HG03558 (cell line): ENCODE measurements at regions not wholly inside any gene's neighbourhood (a gene's known extent, or its start where the extent isn't known, plus 50 kb on each side); places are given as distances from the start of the nearest gene placed in this dataset.

Source experiments
- ATAC-seq: cut with Tn5 transposase; IDR thresholded peaks from one replicate; pipeline ENCODE4 v1.9.1; 2021; ENCODE audit warnings: moderate number of reproducible peaks; ENCODE audit not compliant: unreplicated experiment; ENCODE audit errors: extremely low read depth

DNA sequence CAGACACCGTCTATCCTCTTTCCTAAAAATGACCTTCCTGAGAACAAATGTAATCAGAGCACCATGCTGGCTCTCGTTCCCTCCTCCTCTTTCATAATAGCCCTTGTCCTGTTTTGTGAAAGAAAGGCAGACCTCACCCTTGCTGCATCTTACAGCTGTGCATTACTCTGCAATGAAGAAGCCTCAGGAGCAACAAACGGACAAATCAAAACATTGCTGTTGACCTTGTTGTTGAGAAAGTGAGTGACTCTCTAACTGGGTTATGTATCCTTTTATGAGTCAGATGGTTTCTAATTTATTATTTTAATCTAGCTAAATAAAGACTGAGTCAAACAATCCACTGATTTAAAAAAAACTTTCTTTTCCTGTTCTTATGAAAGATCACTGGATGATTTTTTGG, 180.9 kb downstream of the RPS29 start:
- no peak for ATAC-seq

DNA sequence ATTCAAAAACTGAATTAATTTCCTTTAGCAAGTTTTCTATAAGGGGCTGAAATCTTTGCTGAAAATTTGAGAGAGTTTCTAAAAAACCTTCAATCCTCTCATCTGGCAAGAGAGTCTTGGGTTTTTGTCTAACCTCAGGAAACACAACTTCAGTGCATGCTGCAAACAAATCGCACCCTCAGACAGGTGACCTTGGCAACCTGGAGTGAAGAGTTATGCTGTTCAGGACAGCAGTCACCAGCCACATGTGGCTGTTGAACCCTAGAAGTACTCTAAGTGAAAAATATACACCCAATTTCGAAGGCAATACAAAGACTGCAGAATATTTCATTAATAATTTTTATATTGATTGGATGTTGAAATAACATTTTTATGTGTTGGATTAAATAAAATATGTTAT, 184.8 kb downstream of the RPS29 start:
- ATAC-seq = no peak

- ATAC-seq = no peak
These were observed 189.4 kb downstream of the RPS29 start for GRCh38 chr14:49396801-49397200.

- no peak for ATAC-seq
These were observed 204.4 kb downstream of the RPS29 start for GRCh38 chr14:49381778-49382177.

GRCh38 chr14:49367696-49368095, 218.5 kb downstream of the RPS29 start:
- no peak for ATAC-seq

DNA sequence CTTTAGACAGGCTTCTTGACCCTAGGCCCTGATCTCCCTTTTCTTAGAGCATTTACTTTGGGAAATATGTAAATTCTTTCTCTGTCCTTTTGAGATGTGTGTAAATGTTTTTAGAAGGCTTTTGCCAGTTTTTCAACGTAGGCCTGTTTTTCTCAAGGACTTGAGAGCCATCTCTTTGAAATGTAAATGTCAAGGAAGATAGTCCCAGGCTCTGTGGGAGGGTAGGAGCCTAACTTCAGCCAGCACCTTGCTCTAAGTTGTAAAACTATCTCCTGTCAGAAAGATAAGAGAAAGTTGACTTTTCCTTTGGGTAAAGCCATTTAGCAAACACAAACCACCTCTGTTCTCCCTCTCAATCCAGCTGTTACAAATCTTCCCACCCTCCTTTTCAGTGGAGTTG, 219.8 kb downstream of the RPS29 start:
- no peak for ATAC-seq

DNA sequence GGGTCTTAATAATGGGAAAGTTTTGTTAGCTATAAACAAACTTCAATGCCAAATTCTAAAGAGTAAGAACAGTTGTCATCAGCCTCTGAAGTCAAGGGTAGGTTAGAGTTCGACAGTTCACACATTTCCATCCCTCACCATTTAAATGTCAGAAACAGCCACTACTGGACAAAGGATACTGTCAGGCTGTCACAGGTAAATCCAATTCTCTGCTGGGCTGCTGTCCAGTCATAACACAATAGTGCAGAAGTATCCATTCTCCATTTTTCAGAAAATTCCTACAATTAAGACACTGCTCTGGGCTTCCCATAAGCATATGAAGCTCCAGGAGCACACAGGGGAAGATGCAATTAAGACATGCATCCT, 221.4 kb downstream of the RPS29 start:
- no peak for ATAC-seq

DNA sequence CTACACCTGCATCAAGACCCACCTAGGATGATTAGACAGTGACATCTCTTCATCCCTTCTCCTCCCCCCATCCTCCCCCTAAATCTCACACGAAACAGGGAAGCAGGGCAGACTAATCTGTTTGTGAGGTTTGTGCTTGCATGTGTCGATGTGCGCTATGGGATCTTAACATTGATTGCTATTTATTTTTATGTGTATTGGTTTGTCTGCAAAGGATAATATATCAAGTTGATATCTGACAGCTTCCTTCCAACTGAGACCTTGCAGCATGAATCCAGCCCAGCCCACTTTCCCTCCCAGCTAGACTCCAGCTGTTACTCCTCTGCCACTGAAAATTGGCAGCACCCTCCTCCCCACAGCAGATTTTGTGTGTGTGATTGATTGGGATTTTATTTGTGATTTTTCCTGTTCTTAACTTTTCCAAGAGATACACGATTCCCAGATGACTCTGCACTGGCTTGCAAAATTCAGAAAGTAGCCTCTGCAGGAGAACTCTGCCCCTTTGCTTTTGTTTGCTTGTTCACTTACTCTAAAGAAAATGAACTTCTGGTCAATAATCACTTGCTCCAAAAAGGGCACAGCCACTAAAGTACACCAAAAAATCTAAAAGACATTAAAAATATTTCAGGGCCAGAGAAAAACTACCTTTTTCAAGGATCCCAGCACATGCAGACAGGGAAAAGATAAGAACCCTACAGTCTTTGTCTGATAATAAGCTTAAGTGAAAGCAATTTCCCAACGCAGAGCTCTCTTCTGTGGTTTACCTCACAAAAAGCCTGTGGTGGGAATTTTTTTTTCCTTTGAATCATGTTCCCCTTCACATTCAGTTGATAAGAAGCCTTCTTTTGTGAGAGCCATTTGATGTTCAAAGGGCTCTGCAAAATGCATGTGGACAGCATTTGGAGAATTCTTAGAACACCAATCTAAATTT, 222.1 kb downstream of the RPS29 start:
- no peak for ATAC-seq

DNA sequence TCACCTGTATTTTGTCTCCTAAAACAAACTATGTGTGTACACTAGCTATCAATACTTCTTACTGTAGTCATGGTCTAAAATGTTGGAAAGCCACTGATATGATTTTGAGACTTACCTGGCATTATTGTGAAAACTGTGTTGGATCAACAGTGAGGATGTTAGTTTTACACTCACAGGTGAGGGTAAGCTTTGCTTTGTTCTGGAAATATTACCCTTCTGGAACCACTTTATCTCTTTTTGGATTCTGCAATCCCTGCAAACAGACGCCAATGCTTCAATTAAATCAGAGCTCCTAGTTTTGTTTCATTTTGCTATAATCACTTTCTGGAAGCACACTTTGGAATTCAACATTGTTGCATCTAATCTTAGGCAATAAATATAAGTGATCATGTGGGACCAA, 223.3 kb downstream of the RPS29 start:
- ATAC-seq = no peak

DNA sequence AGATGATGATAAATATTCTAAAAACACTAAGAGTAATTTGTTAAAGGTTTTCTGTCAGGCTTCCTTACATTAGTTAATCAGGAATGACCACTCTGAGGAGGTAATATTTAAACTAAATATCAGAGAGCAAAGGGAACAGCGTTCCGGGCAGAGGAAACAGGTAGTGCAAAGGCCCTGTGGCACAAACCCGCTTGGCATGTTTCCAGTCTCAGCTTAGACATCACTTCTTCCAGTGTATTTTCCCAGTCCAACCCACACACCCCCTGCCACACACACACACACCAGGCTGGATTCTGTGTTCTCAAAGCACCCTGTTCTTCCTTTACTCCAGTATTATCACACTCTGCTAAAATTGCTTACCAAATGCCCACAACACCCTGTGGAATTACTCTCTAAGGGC, 247.1 kb downstream of the RPS29 start:
- no peak for ATAC-seq

DNA sequence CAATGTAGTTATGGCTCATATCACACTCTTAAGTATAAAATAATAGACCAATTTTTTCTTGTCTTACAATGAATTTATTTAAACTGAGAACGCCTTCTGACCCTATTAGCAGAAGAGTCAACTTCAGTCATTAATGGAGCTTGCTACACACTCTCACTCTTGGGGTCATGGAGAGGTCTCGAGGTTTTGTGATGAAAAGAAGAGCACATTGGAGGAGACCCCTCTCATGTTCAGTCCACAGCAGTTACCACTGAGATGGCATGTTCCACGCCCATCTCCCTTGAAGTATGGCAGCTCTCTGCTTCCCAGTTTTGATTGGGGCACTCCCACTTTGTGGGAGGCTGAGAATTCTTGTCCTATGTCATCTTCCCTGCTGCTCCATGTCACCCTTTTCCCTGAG, 266.4 kb downstream of the RPS29 start:
- ATAC-seq = no peak

DNA sequence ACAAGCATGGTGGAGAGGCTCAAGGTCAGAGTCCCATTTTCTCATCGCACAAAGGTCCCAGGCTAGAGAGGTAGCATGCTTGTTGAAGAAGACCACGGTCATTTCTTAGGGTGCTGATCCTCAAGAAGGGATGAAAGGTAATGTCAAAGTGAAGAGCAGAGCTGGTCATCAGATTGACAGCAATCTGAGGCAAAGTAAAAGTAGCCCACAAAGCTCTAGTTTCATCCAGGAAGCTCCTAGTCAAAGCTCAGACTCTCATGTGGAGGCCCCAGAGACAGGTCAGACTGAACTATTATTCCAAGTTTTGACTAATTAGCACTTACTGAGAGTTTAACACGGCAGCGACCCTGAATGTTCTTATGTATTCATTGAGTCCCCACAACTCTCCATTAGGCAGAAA, 270.6 kb downstream of the RPS29 start:
- no peak for ATAC-seq

- no peak for ATAC-seq
These were observed 271.4 kb downstream of the RPS29 start for GRCh38 chr14:49314737-49315136.

DNA sequence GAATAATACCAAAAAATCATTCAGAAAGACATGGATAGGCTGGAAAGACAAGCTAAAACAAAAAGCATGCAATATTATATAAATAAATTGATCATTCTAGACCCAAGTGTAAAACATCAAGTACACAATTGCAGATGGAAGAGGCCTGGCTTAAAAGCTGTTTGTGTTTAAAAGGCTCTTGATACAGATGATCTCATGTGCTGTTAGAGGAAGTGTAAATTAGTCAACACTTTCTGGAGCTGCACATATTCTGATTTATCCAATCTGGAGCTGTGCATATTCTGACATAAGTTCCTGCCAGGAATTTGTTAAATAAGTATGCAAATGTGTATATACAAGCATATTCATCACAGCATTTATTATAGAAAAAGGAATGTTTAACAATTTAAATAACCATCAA, 273.1 kb downstream of the RPS29 start:
- no peak for ATAC-seq

- no peak for ATAC-seq
These were observed 275.9 kb downstream of the RPS29 start for GRCh38 chr14:49310298-49310697.

GRCh38 chr14:49306152-49306751, 279.9 kb downstream of the RPS29 start:
- peak; percentile 50 for ATAC-seq

- no peak for ATAC-seq
These were observed 282.1 kb downstream of the RPS29 start for GRCh38 chr14:49303946-49304516.

GRCh38 chr14:49297102-49297501, 289.1 kb downstream of the RPS29 start:
- ATAC-seq = no peak

DNA sequence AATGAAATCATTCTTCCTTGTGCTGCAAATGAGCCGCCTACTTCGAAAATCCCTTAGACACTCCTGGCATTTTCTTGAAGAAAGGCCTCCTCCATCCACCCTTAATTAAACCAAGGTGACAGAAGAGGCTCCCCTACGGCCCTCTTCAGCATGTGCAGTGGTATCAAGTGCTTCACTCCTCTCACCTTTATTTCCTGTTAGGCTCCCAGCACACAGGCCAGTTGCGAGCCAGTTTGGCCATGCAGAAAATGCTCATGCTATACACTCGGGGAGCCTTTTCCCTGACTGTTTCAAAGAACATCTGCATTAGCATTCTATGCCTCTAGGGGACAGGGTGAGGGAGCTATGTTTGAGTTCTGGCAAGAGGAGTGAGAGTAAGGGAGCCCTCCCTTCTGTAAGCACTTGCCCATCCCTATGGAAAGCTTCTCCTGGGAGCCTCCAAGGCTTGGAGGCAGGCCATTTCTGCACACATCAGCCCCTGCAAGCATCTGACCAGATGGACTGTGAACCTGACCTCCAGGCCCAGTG, 291.5 kb downstream of the RPS29 start:
- ATAC-seq = no peak

DNA sequence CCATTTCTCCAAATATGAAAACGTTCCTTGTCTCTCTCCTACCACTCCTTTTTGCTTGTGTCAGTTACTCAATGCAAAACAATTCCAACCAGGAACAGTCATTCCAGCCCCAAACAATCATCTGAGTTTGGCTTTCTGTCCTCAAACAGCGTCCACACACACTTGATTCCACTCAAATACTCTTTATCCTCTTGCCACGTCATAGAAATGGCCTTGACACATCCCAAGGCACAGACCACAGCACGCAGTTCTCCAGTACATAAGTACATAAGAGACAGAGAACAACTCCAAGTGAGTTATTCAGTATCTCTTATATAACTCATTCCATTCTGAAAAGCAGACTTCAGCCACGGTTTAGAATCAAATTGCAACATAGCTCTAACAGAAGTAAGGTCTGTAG, 299.2 kb downstream of the RPS29 start:
- ATAC-seq = no peak

DNA sequence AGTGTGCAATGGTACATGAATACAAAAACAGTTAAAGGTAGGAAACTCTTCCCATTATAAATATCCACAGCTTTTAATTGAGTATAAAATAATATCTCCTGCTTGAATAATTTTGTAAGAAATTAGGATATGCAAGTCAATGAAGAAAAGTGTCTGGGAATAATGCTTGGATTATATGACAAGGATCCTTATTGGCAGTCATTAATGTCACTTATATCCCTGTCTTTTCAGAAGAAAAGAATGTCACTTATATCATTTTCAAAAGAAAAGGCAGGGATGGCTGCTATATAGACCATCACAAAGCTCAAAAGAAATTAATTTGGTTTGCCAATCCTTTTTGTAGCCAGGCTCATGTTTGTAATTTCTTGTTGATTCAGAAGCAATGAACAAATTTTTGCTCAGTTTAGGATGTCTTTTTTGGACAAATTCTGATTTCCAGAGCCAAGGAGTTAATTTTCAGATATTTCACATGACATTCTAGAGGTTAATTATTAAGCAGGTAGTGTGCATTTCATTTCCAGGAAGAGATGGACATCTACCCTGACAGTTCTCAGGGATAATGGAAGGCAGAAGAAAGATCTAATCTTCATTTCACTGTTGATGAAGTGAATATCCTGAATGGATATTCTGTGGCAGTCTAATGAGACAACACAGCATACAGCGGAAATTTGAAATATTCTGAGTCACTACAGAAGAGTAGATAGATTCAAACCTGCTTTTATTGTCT, 299.8 kb downstream of the RPS29 start:
- ATAC-seq = no peak
